ENCODE measurements at regions not wholly inside any gene's neighbourhood (a gene's known extent, or its start where the extent isn't known, plus 50 kb on each side); places are given as distances from the start of the nearest gene placed in this dataset.

GRCh38 chr20:17878069-17878911, 90.3 kb downstream of the SNX5 start (continued):
- TF ChIP-seq TGIF2 (CRISPR knock-in tag; IDR thresholded peaks at IDR 0.05), result 0 out of 2 replicates have a peak, but pooled peaks have one; percentile 26
- no peak for TF ChIP-seq ZNF234 (CRISPR knock-in tag; conservative IDR thresholded peaks at IDR 0.05)
- no peak for TF ChIP-seq ZNF296 (CRISPR knock-in tag; conservative IDR thresholded peaks at IDR 0.05)
- TF ChIP-seq ZSCAN5A (CRISPR knock-in tag; IDR thresholded peaks at IDR 0.05; ENCODE audit: borderline replicate concordance), result no peak
- no peak for TF ChIP-seq HNF1A (IDR thresholded peaks at IDR 0.05; ENCODE audit: low read depth)
- TF ChIP-seq HNF1A (CRISPR knock-in tag; IDR thresholded peaks at IDR 0.05; ENCODE audit: borderline replicate concordance), result 0 out of 2 replicates have a peak, but pooled peaks have one; percentile 52
- no peak for TF ChIP-seq BCL6 (CRISPR knock-in tag; IDR thresholded peaks at IDR 0.05)
- TF ChIP-seq ZNF777 (CRISPR knock-in tag; IDR thresholded peaks at IDR 0.05), result no peak
- TF ChIP-seq MEF2D (CRISPR knock-in tag; IDR thresholded peaks at IDR 0.05), result no peak
- TF ChIP-seq ZBTB33 (CRISPR knock-in tag; IDR thresholded peaks at IDR 0.05), result no peak
- TF ChIP-seq ZNF710 (CRISPR knock-in tag; IDR thresholded peaks at IDR 0.05; ENCODE audit: borderline replicate concordance), result 0 out of 2 replicates have a peak, but pooled peaks have one; percentile 48
- TF ChIP-seq KDM5B (CRISPR knock-in tag; IDR thresholded peaks at IDR 0.05; ENCODE audit: borderline replicate concordance), result peak; percentile 44; the same call in 1 of the 2 replicates
- TF ChIP-seq NR2F1 (CRISPR knock-in tag; IDR thresholded peaks at IDR 0.05), result peak in 1 of 2 experiments; percentile 46; a peak in 1 of 4 replicates
- peak; percentile 58 for TF ChIP-seq NR2F6 (IDR thresholded peaks at IDR 0.05)
- TF ChIP-seq NR2F6 (CRISPR knock-in tag; IDR thresholded peaks at IDR 0.05), result peak; percentile 56; the same call in 1 of the 2 replicates
- TF ChIP-seq FOXM1 (CRISPR knock-in tag; IDR thresholded peaks at IDR 0.05), result no peak
- TF ChIP-seq ZBTB43 (CRISPR knock-in tag; conservative IDR thresholded peaks at IDR 0.05), result no peak
- TF ChIP-seq ELF1 (CRISPR knock-in tag; IDR thresholded peaks at IDR 0.05), result no peak; the same call in 1 of the 2 replicates
- no peak for TF ChIP-seq SP2 (CRISPR knock-in tag; IDR thresholded peaks at IDR 0.05)

Measured in HepG2 (cell line).